ENCODE measurements at regions not wholly inside any gene's neighbourhood (a gene's known extent, or its start where the extent isn't known, plus 50 kb on each side); places are given as distances from the start of the nearest gene placed in this dataset.
"Not testable (repeated sequence)": the region's sequence is repeated elsewhere in the genome, so short reads cannot be mapped to it uniquely, and the experiment has no call there.

DNA sequence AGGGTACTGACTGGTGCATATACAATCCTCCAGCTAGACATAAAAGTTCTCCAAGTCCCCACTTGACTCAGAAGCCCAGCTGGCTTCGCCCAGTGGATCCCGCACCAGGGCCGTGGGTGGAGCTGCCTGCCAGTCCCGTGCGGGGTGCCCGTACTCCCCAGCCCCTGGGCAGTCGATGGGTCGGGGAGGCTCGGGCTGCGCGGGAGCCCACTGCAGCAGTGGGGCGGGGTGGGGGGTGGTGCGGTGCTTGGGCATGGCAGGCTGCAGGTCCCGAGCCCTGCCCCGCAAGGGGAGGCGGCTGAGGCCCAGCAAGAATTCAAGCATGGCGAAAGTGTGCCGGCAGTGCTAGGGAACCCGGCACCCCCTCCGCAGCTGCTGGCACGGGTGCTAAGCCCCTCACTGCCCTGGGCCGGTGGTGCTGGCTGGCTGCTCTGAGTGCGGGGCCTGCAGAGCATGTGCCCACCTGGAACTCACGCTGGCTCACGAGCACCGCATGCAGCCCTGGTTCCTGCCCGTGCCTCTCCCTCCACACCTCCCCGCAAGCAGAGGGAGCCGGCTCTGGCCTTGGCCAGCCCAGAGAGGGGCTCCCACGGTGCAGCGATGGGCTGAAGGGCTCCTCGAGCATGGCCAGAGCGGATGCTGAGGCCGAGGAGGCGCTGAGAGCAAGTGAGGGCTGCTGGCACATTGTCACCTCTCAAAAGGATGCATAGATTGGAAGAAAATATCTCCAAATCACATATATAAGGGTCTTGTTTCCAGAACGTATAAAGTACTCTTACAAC is 68.3 kb upstream of the PIK3R4 start:
- no peak for TF ChIP-seq CTCF (IDR thresholded peaks at IDR 0.05; ENCODE audit: insufficient read depth in 1 of 2, low read depth in 1 of 2, low read length in 1 of 2, severe bottlenecking in 1 of 2, unreplicated experiment in 1 of 2)
- Histone ChIP-seq H3K36me3 (ENCODE audit: control insufficient read depth, insufficient read depth, low read length) (no peaks in the 10 kb centered on the region), H3K4me1 (no peaks in the 10 kb centered on the region), H3K4me3 (ENCODE audit: low read depth, low read length) (no peak overlapping the region), H3K9me3 (no peaks in the 10 kb centered on the region; the same call in 1 of the 2 replicates), H3K27me3 (replicated peaks; ENCODE audit: control insufficient read depth, insufficient read depth, low read length) (no peaks in the 10 kb centered on the region)
- peaks cover under 1% of the 10 kb centered on the region for H3K27me3 Mint-ChIP-seq (ENCODE audit: insufficient read depth, unreplicated experiment)
- CTCF ChIA-PET = no interaction called here
- H3K4me1 Mint-ChIP-seq (ENCODE audit: low read depth, unreplicated experiment) = no peaks in the 10 kb centered on the region
- POLR2A ChIA-PET = no interaction called here
- DNase-seq = no peak
- no TSS peak for BruUV-seq (replicated peaks)
- H3K4me3 Mint-ChIP-seq (ENCODE audit: unreplicated experiment) = no peak overlapping the region
- intact Hi-C loops (cut with micrococcal nuclease; ENCODE audit: unreplicated experiment) = no loop called here
- no peak overlapping the region for H3K27ac Mint-ChIP-seq (ENCODE audit: unreplicated experiment)
- no peaks in the 10 kb centered on the region for H3K9me3 Mint-ChIP-seq (ENCODE audit: unreplicated experiment)
- no peaks in the 10 kb centered on the region for H3K36me3 Mint-ChIP-seq (ENCODE audit: insufficient read depth, unreplicated experiment)

GRCh38 chr3:130816561-130817445 is 70.2 kb upstream of the PIK3R4 start:
- H3K9me3 Mint-ChIP-seq (ENCODE audit: unreplicated experiment) = no peaks in the 10 kb centered on the region
- CTCF ChIA-PET = no interaction called here
- no peak overlapping the region for H3K4me3 Mint-ChIP-seq (ENCODE audit: unreplicated experiment)
- H3K4me3 ChIP-seq (ENCODE audit: low read depth, low read length) = no peak overlapping the region
- no peak for DNase-seq
- H3K27me3 Mint-ChIP-seq (ENCODE audit: insufficient read depth, unreplicated experiment) = peaks cover 4% of the 10 kb centered on the region
- no peaks in the 10 kb centered on the region; the same call in 1 of the 2 replicates for H3K9me3 ChIP-seq
- no peaks in the 10 kb centered on the region for H3K27me3 ChIP-seq (replicated peaks; ENCODE audit: control insufficient read depth, insufficient read depth, low read length)
- POLR2A ChIA-PET = no interaction called here
- H3K4me1 Mint-ChIP-seq (ENCODE audit: low read depth, unreplicated experiment) = no peaks in the 10 kb centered on the region
- H3K4me1 ChIP-seq = no peaks in the 10 kb centered on the region
- no peak for TF ChIP-seq CTCF (IDR thresholded peaks at IDR 0.05; ENCODE audit: insufficient read depth in 1 of 2, low read depth in 1 of 2, low read length in 1 of 2, severe bottlenecking in 1 of 2, unreplicated experiment in 1 of 2)
- BruUV-seq (replicated peaks) = no TSS peak
- intact Hi-C loops (cut with micrococcal nuclease; ENCODE audit: unreplicated experiment) = no loop called here
- H3K36me3 ChIP-seq (ENCODE audit: control insufficient read depth, insufficient read depth, low read length) = no peaks in the 10 kb centered on the region
- H3K36me3 Mint-ChIP-seq (ENCODE audit: insufficient read depth, unreplicated experiment) = no peaks in the 10 kb centered on the region
- H3K27ac Mint-ChIP-seq (ENCODE audit: unreplicated experiment) = no peak overlapping the region

DNA sequence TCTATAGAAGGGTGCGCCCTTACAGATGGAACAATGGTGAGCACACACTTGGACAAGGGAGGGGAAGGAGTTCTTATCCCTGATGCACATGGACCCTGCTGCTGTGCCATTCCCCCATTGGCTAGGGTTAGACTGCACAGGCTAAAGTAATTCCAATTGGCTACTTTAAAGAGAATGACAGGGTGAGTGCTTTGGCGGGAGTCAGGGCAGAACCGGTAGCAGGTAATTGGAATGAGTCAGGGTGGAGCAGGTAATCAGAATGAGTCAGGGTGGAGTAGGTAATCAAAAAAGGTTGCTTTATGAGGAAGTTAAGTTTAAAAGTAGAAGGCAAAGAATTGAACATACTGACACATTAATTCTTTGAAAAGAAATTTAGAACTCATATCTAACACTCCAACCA is 71.4 kb upstream of the PIK3R4 start:
- DNase-seq; H3K4me3 ChIP-seq (ENCODE audit: low read depth, low read length); BruUV-seq (replicated peaks); H3K36me3 ChIP-seq (ENCODE audit: control insufficient read depth, insufficient read depth, low read length); H3K4me1 Mint-ChIP-seq (ENCODE audit: low read depth, unreplicated experiment); H3K27me3 ChIP-seq (replicated peaks; ENCODE audit: control insufficient read depth, insufficient read depth, low read length); H3K27me3 Mint-ChIP-seq (ENCODE audit: insufficient read depth, unreplicated experiment); CTCF ChIA-PET; intact Hi-C loops (cut with micrococcal nuclease; ENCODE audit: unreplicated experiment); H3K4me1 ChIP-seq; H3K9me3 Mint-ChIP-seq (ENCODE audit: unreplicated experiment); H3K9me3 ChIP-seq; H3K4me3 Mint-ChIP-seq (ENCODE audit: unreplicated experiment); H3K27ac Mint-ChIP-seq (ENCODE audit: unreplicated experiment); H3K36me3 Mint-ChIP-seq (ENCODE audit: insufficient read depth, unreplicated experiment); POLR2A ChIA-PET: not testable (repeated sequence)

Measured in Caco-2 (cell line).